Stomach (tissue), 8 donors: ENCODE measurements at regions not wholly inside any gene's neighbourhood (a gene's known extent, or its start where the extent isn't known, plus 50 kb on each side); places are given as distances from the start of the nearest gene placed in this dataset.
A peak's percentile ranks its signal among the peaks of the same experiment; 100 is the strongest.

Source experiments
- DNase-seq, 2 donors: peaks; one replicate each; pipeline versions ENCODE4 v3.0.0 to v3.0.0-alpha.2; 2013 to 2019
- H3K27ac ChIP-seq, 5 donors: fragments of 200-600 bp in 4 of 5; sonication (generic) in 4 of 5; one replicate each; pipeline ENCODE4 v1.5.1; 2013 to 2019; ENCODE audit warnings: mild to moderate bottlenecking in 1 of 5, moderate library complexity in 1 of 5
- H3K27me3 ChIP-seq, 3 donors: fragments of 200-600 bp; sonication (generic); one replicate each; pipeline ENCODE4 v1.5.1; 2017 to 2019; ENCODE audit warnings: mixed run types in 1 of 3
- H3K36me3 ChIP-seq, 4 donors: fragments of 200-600 bp; sonication (generic); 1 replicate in 3 of 4; 2 replicates in 1 of 4; pipeline ENCODE4 v1.5.1; 2016 to 2019
- H3K4me1 ChIP-seq, 4 donors: fragments of 200-600 bp; sonication (generic); one replicate each; pipeline ENCODE4 v1.5.1; 2016 to 2019
- H3K4me3 ChIP-seq, 4 donors: fragments of 200-600 bp; sonication (generic) in 3 of 4; one replicate each; pipeline ENCODE4 v1.5.1; 2016 to 2019; ENCODE audit warnings: mild to moderate bottlenecking in 1 of 4
- H3K9me3 ChIP-seq, 4 donors: fragments of 200-600 bp; sonication (generic); one replicate each; pipeline ENCODE4 v1.5.1; 2016 to 2019
- CTCF ChIP-seq, 7 experiments: fragments of 450-650 bp in 4 of 7; fragments of 200-600 bp in 3 of 7; sonication (generic) in 3 of 7; IDR thresholded peaks; one replicate each; pipeline ENCODE4 v1.5.1; 2016 to 2019; ENCODE audit warnings: antibody characterized with exemption in 7 of 7, control low read depth in 2 of 7, mild to moderate bottlenecking in 1 of 7
- EP300 ChIP-seq: sonication (generic); formaldehyde crosslinking; IDR thresholded peaks from one replicate; pipeline ENCODE4 v1.6.1; 2017; ENCODE audit warnings: antibody characterized with exemption
- POLR2A ChIP-seq, 4 donors: fragments of 450-650 bp; IDR thresholded peaks; one replicate each; pipeline ENCODE4 v1.6.1; 2016; ENCODE audit warnings: antibody characterized with exemption in 4 of 4, control low read depth in 2 of 4, mild to moderate bottlenecking in 1 of 4, moderate library complexity in 1 of 4
- POLR2AphosphoS5 ChIP-seq, 3 donors: sonication (generic); formaldehyde crosslinking; IDR thresholded peaks; one replicate each; pipeline ENCODE4 v1.6.1; 2016; ENCODE audit warnings: antibody characterized with exemption in 3 of 3
- WGBS, 5 donors: extraction: QIAGEN DNeasy Blood & Tissue Kit in 3 of 5; methylation state at CpG; one replicate each; pipeline versions ENCODE4 v1.1.5 to v1.1.7; 2013 to 2018; 5-methylcytosine and 5-hydroxymethylcytosine counted together
- intact Hi-C: fragments of 100-400 bp; cut with DNase I; formaldehyde crosslinking; loops from one replicate; pipeline ENCODE4 v1.15.1; 2023; ENCODE audit warnings: low total_unique reads
- donor health status: healthy with polysubstance abuse.
- donor health status: Bipolar disorder and iron deficiency.
- donor health status: healthy.

- Histone ChIP-seq H3K36me3 (no peaks in the 10 kb centered on the region), H3K27me3 (peaks cover 0 to 5% (median 0%) of the 10 kb centered on the region in 3 donors), H3K4me3 (no peak overlapping the region), H3K4me1 (peaks cover 0 to 16% (median 9%) of the 10 kb centered on the region in 4 donors), H3K9me3 (no peaks in the 10 kb centered on the region), H3K27ac (peak overlapping the region in 4 of 5 donors; percentile 2 to 48 (median 15))
- TF ChIP-seq CTCF (IDR thresholded peaks at IDR 0.05) (no peak), POLR2AphosphoS5 (IDR thresholded peaks at IDR 0.05) (no peak), EP300 (no peak), POLR2A (IDR thresholded peaks at IDR 0.05) (no peak)
- intact Hi-C loops, result no loop called here
- WGBS, 5 donors, result 17 to 38% (median 27%) methylated on average over 4 of the region's 4 CpGs
- no peak for DNase-seq
Measured at GRCh38 chrX:39012621-39013111, 211.4 kb downstream of the MID1IP1 start.

GRCh38 chrX:39016556-39016955 lies 215.3 kb downstream of the MID1IP1 start:
- WGBS, 5 donors, result 21 to 61% (median 47%) methylated on average over 3 of the region's 3 CpGs
- Histone ChIP-seq H3K36me3 (no peaks in the 10 kb centered on the region), H3K9me3 (no peaks in the 10 kb centered on the region), H3K27me3 (peaks cover 0 to 11% (median 0%) of the 10 kb centered on the region in 3 donors), H3K27ac (peak overlapping the region; percentile 38 to 61 (median 58)), H3K4me3 (no peak overlapping the region), H3K4me1 (peaks cover 0 to 21% (median 12%) of the 10 kb centered on the region in 4 donors)
- intact Hi-C loops, result no loop called here
- DNase-seq, result peak; percentile 34 to 63
- TF ChIP-seq CTCF (IDR thresholded peaks at IDR 0.05), result no peak
- TF ChIP-seq POLR2A (IDR thresholded peaks at IDR 0.05), result no peak
- TF ChIP-seq EP300, result no peak
- TF ChIP-seq POLR2AphosphoS5 (IDR thresholded peaks at IDR 0.05), result no peak

- no peaks in the 10 kb centered on the region for H3K9me3 ChIP-seq
- H3K4me3 ChIP-seq, result no peak overlapping the region
- WGBS, 5 donors, result 43 to 64% (median 63%) methylated on average over 4 of the region's 4 CpGs
- H3K4me1 ChIP-seq, result peaks cover 0 to 21% (median 10%) of the 10 kb centered on the region in 4 donors
- TF ChIP-seq POLR2AphosphoS5 (IDR thresholded peaks at IDR 0.05) (no peak), CTCF (IDR thresholded peaks at IDR 0.05) (peak in 3 of 7 experiments; percentile 8 to 26 (median 17))
- H3K27me3 ChIP-seq, result peaks cover 0 to 11% (median 0%) of the 10 kb centered on the region in 3 donors
- no peaks in the 10 kb centered on the region for H3K36me3 ChIP-seq
- intact Hi-C loops, result no loop called here
- DNase-seq, result peak in 1 of 2 donors; percentile 20
- peak overlapping the region; percentile 38 to 60 (median 53) for H3K27ac ChIP-seq
Measured at GRCh38 chrX:39017077-39017476, 215.8 kb downstream of the MID1IP1 start.

- peak in 1 of 2 donors; percentile 20 for DNase-seq
- WGBS, 5 donors, result 28 to 46% (median 40%) methylated on average over 4 to 6 of the region's 6 CpGs
- H3K4me3 ChIP-seq, result no peak overlapping the region
- intact Hi-C loops, result no loop called here
- no peaks in the 10 kb centered on the region for H3K9me3 ChIP-seq
- H3K36me3 ChIP-seq, result no peaks in the 10 kb centered on the region
- H3K27me3 ChIP-seq, result peaks cover 0 to 9% (median 0%) of the 10 kb centered on the region in 3 donors
- H3K4me1 ChIP-seq, result peaks cover 0 to 18% (median 6%) of the 10 kb centered on the region in 4 donors
- peak overlapping the region in 4 of 5 donors; percentile 38 to 58 (median 52) for H3K27ac ChIP-seq
- TF ChIP-seq CTCF (IDR thresholded peaks at IDR 0.05), result no peak
- no peak for TF ChIP-seq POLR2AphosphoS5 (IDR thresholded peaks at IDR 0.05)
- TF ChIP-seq EP300, result no peak
- TF ChIP-seq POLR2A (IDR thresholded peaks at IDR 0.05), result no peak
Measured at GRCh38 chrX:39017716-39018115, 216.5 kb downstream of the MID1IP1 start.
